Activated B cell treated with CpG ODN at 0.5 μM for 24 hours (primary cell): ENCODE measurements at regions not wholly inside any gene's neighbourhood (a gene's known extent, or its start where the extent isn't known, plus 50 kb on each side); places are given as distances from the start of the nearest gene placed in this dataset.

Experiments used
- ATAC-seq: fragments of 200-7000 bp; cut with Tn5 transposase; one replicate; pipeline ENCODE4 v1.10.0; 2021; ENCODE audit warnings: low read depth, mild to moderate bottlenecking, moderate library complexity
- CTCF ChIA-PET: fragments of 350-600 bp; sonication (Branson Sonifier 250); formaldehyde crosslinking; loops from one replicate; lab custom pipeline; 2021; ENCODE audit warnings: antibody characterized with exemption; lab: Charles Lee
- POLR2A ChIA-PET: fragments of 350-600 bp; sonication (Branson Sonifier 250); formaldehyde crosslinking; loops from one replicate; lab custom pipeline; 2021; ENCODE audit warnings: antibody characterized with exemption; lab: Charles Lee
- DNase-seq: peaks from one replicate; pipeline ENCODE4 v3.0.0; 2022
- H3K27ac Mint-ChIP-seq: one replicate; pipeline ENCODE4 v1.8.0; 2020; ENCODE audit warnings: mixed read lengths
- H3K27me3 Mint-ChIP-seq: one replicate; pipeline ENCODE4 v1.8.0; 2021; ENCODE audit warnings: mixed read lengths
- H3K36me3 Mint-ChIP-seq: one replicate; pipeline ENCODE4 v1.8.0; 2021; ENCODE audit warnings: low read depth, mixed read lengths
- H3K4me1 Mint-ChIP-seq: one replicate; pipeline ENCODE4 v1.8.0; 2021; ENCODE audit warnings: mixed read lengths
- H3K4me3 Mint-ChIP-seq: one replicate; pipeline ENCODE4 v1.8.0; 2020; ENCODE audit warnings: mild to moderate bottlenecking, mixed read lengths
- H3K9me3 Mint-ChIP-seq: one replicate; pipeline ENCODE4 v1.8.0; 2020; ENCODE audit warnings: mixed read lengths
- intact Hi-C: fragments of 100-400 bp; cut with micrococcal nuclease; formaldehyde crosslinking; loops from one replicate; pipeline ENCODE4 v1.15.1; 2024
- TF ChIP-seq, protein P1 (sequence below): fragments of 200-600 bp; IDR thresholded peaks from one replicate; pipeline ENCODE4 v1.8.0; 2022; ENCODE audit warnings: antibody characterized with exemption, mild to moderate bottlenecking

DNA sequence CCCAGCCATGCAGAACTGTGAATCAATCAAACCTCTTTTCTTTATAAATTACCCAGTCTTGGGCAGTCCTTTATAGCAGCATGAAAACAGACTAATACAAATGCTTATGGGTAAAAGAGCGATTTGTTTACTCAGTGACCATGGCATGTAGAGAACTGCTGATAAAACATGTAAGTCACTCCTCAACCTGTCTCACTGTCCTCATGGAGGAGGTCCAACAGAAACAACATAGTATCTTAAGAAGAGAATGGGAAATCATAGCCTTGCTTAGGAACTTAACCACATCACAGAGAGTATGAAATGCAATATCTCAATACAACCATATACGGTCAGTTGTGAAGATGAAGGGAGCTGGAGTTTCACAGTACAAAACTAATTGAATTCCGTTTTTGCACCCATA lies 1734.0 kb upstream of the RAG2 start:
- ATAC-seq (no peak), DNase-seq (no peak)
- peaks cover 10% of the 10 kb centered on the region for H3K9me3 Mint-ChIP-seq
- H3K4me3 Mint-ChIP-seq: no peak overlapping the region
- H3K4me1 Mint-ChIP-seq: no peaks in the 10 kb centered on the region
- no peaks in the 10 kb centered on the region for H3K36me3 Mint-ChIP-seq
- ChIA-PET CTCF (no interaction called here), POLR2A (no interaction called here)
- intact Hi-C loops: no loop called here
- no peak overlapping the region for H3K27ac Mint-ChIP-seq
- TF ChIP-seq, protein P1, sequence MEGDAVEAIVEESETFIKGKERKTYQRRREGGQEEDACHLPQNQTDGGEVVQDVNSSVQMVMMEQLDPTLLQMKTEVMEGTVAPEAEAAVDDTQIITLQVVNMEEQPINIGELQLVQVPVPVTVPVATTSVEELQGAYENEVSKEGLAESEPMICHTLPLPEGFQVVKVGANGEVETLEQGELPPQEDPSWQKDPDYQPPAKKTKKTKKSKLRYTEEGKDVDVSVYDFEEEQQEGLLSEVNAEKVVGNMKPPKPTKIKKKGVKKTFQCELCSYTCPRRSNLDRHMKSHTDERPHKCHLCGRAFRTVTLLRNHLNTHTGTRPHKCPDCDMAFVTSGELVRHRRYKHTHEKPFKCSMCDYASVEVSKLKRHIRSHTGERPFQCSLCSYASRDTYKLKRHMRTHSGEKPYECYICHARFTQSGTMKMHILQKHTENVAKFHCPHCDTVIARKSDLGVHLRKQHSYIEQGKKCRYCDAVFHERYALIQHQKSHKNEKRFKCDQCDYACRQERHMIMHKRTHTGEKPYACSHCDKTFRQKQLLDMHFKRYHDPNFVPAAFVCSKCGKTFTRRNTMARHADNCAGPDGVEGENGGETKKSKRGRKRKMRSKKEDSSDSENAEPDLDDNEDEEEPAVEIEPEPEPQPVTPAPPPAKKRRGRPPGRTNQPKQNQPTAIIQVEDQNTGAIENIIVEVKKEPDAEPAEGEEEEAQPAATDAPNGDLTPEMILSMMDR: no peak
- no peaks in the 10 kb centered on the region for H3K27me3 Mint-ChIP-seq

DNA sequence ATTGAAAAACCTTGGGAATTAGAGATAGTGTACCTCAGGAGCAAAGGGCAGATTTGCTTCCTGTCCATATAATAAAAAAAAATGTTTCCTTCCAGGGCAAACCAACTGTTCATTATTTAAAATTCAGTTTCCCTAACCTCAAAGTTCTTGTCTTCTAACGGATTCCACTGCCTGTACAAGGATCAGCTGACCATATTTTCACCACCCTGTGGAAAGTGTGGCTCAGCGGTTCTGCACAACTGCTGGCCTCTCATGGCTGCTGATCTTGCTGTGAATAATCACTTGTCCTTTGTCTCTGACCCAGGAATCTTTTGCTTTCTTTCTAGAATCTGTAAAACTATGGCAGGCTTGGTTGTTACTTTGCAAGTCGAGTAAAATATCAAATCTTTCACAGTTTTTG lies 1732.5 kb upstream of the RAG2 start:
- ChIA-PET POLR2A (no interaction called here), CTCF (no interaction called here)
- TF ChIP-seq, protein P1: no peak
- H3K36me3 Mint-ChIP-seq: no peaks in the 10 kb centered on the region
- no peaks in the 10 kb centered on the region for H3K27me3 Mint-ChIP-seq
- H3K9me3 Mint-ChIP-seq: peaks cover 7% of the 10 kb centered on the region
- H3K4me3 Mint-ChIP-seq: no peak overlapping the region
- ATAC-seq (no peak), DNase-seq (no peak)
- no peak overlapping the region for H3K27ac Mint-ChIP-seq
- intact Hi-C loops: no loop called here
- no peaks in the 10 kb centered on the region for H3K4me1 Mint-ChIP-seq

DNA sequence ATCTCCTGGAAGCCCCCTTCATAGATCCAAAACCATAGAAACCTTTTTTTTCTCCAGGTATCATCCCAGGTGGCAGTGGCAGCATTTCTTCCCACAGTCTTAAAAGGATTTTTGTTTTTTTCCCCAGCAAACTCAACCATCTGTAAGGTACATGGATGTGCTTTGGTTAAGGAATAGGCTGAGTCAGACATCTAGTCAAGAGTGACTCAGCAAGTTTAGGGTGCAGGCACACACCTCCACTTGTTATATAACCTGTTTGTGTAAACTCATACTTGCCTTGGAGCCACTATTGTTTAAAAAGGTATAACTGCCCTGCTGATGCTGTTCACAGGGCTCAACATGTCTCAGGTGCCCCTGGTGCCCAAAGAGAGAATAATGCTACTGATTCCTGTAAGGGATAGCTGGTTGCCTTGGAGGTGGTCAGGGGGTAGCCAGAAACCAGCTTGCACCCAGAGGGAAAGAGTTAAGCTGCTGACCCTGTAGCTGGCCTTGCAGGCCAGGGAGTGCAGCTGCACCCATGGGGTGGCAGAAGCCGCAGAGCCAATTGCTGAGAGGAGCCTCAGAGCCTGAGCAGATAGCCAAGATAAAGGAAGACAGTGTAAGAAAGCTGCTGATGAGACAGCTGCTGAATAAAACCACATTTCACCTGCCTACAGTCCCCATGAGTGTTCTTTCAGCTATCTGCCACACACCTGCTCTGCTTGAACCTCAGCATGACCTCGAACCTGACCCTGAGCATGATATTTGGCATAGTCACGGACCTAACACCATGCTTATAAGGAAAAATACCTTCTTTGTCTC lies 1726.1 kb upstream of the RAG2 start:
- intact Hi-C loops: no loop called here
- TF ChIP-seq, protein P1: no peak
- H3K4me1 Mint-ChIP-seq: no peaks in the 10 kb centered on the region
- no peaks in the 10 kb centered on the region for H3K27me3 Mint-ChIP-seq
- no peak overlapping the region for H3K4me3 Mint-ChIP-seq
- no peaks in the 10 kb centered on the region for H3K36me3 Mint-ChIP-seq
- peaks cover 9% of the 10 kb centered on the region for H3K9me3 Mint-ChIP-seq
- CTCF ChIA-PET: no interaction called here
- POLR2A ChIA-PET: no interaction called here
- H3K27ac Mint-ChIP-seq: no peak overlapping the region
- DNase-seq: no peak
- ATAC-seq: no peak

DNA sequence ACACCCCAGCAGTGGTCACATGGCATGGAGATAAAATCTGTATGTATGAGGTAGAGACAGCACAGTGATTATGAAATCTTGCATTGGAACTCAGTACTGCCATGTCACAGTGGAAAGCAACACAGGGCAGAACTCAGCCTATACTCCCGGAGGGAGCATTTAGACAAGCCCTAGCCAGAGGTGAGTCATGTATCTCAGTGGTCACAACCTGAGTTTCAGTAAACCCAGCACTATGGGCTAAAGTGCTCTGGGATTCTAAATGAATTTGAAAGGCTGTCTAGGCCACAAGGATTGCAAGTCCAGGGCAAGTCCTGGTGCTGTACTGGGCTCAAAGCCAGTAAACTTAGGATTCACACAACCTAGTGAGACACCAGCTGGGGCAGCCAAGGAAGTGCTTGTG lies 1717.1 kb upstream of the RAG2 start:
- Mint-ChIP-seq H3K9me3 (peaks cover 14% of the 10 kb centered on the region), H3K4me3 (no peak overlapping the region), H3K27ac (no peak overlapping the region), H3K4me1 (no peaks in the 10 kb centered on the region), H3K27me3 (no peaks in the 10 kb centered on the region), H3K36me3 (no peaks in the 10 kb centered on the region)
- ChIA-PET POLR2A (no interaction called here), CTCF (no interaction called here)
- intact Hi-C loops: no loop called here
- TF ChIP-seq, protein P1: no peak
- no peak for DNase-seq
- ATAC-seq: no peak

DNA sequence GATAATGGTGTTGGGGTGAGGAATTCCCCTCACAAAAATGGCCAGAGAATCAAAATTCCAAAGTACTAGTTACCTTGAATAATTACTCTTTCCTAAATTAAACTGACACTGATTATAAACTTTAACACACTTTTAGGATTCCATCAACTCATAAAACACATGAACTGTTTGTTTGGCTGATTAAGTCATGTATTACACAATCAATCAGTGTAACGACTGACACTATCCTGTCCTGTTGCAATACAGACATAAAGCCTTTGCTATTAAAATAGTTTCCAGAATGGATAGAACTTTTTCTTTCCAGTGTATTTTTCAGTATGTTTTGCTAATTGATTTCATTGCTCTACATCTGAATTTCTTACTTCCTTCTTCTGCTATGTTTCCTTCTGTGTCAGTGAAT lies 1709.4 kb upstream of the RAG2 start:
- Mint-ChIP-seq H3K36me3 (no peaks in the 10 kb centered on the region), H3K9me3 (peaks cover 9% of the 10 kb centered on the region), H3K27me3 (no peaks in the 10 kb centered on the region), H3K4me3 (no peak overlapping the region), H3K27ac (no peak overlapping the region), H3K4me1 (no peaks in the 10 kb centered on the region)
- ATAC-seq (no peak), DNase-seq (no peak)
- CTCF ChIA-PET: no interaction called here
- intact Hi-C loops: no loop called here
- TF ChIP-seq, protein P1: no peak
- POLR2A ChIA-PET: no interaction called here
